Smooth muscle cell of the brain vasculature (primary cell): ENCODE measurements at regions not wholly inside any gene's neighbourhood (a gene's known extent, or its start where the extent isn't known, plus 50 kb on each side); places are given as distances from the start of the nearest gene placed in this dataset.

Experiments used
- DNase-seq: peaks from one replicate; pipeline ENCODE4 v3.0.0-alpha.2; 2012; ENCODE audit warnings: low read depth, low spot score

GRCh38 chr2:239605409-239605808, 204.6 kb upstream of the HDAC4 start:
- no peak for DNase-seq

GRCh38 chr2:239604861-239605260, 204.0 kb upstream of the HDAC4 start:
- no peak for DNase-seq

- DNase-seq: no peak
Observed at GRCh38 chr2:239603411-239604356, 202.9 kb upstream of the HDAC4 start.

GRCh38 chr2:239602290-239603282, 201.8 kb upstream of the HDAC4 start:
- no peak for DNase-seq

GRCh38 chr2:239601880-239602279, 201.1 kb upstream of the HDAC4 start:
- DNase-seq: no peak

GRCh38 chr2:239601201-239601851, 200.5 kb upstream of the HDAC4 start:
- DNase-seq: no peak

GRCh38 chr2:239600650-239601049, 199.8 kb upstream of the HDAC4 start:
- no peak for DNase-seq

GRCh38 chr2:239600001-239600593, 199.3 kb upstream of the HDAC4 start:
- no peak for DNase-seq

- no peak for DNase-seq
Observed at GRCh38 chr2:239599299-239599698, 198.5 kb upstream of the HDAC4 start.

GRCh38 chr2:239598732-239599090, 197.9 kb upstream of the HDAC4 start:
- DNase-seq: no peak

- DNase-seq: no peak
Observed at GRCh38 chr2:239598011-239598731, 197.4 kb upstream of the HDAC4 start.

- no peak for DNase-seq
Observed at GRCh38 chr2:239597216-239597615, 196.4 kb upstream of the HDAC4 start.

GRCh38 chr2:239596792-239597191, 196.0 kb upstream of the HDAC4 start:
- no peak for DNase-seq

- no peak for DNase-seq
Observed at GRCh38 chr2:239596253-239596652, 195.4 kb upstream of the HDAC4 start.

- DNase-seq: no peak
Observed at GRCh38 chr2:239595726-239596125, 194.9 kb upstream of the HDAC4 start.

GRCh38 chr2:239594772-239595608, 194.2 kb upstream of the HDAC4 start:
- DNase-seq: no peak

GRCh38 chr2:239594019-239594771, 193.4 kb upstream of the HDAC4 start:
- no peak for DNase-seq

GRCh38 chr2:239593455-239593854, 192.6 kb upstream of the HDAC4 start:
- no peak for DNase-seq
